HEK293 (cell line): ENCODE measurements at regions not wholly inside any gene's neighbourhood (a gene's known extent, or its start where the extent isn't known, plus 50 kb on each side); places are given as distances from the start of the nearest gene placed in this dataset.
A peak's percentile ranks its signal among the peaks of the same experiment; 100 is the strongest.

ENCODE experiments used
- CTCF ChIP-seq: fragments of 450-650 bp; formaldehyde crosslinking; IDR thresholded peaks from 2 replicates; pipeline ENCODE4 v1.5.1; 2016; ENCODE audit warnings: missing biosample characterization, missing genetic modification characterization
- HOXC10 ChIP-seq: sonication (generic); formaldehyde crosslinking; IDR thresholded peaks from 2 replicates; pipeline ENCODE4 v1.8.1; 2023; ENCODE audit warnings: mild to moderate bottlenecking, missing genetic modification reagents
- KLF8 ChIP-seq: fragments of 450-650 bp; formaldehyde crosslinking; IDR thresholded peaks from 2 replicates; pipeline ENCODE4 v1.5.1; 2016; ENCODE audit warnings: missing biosample characterization, missing genetic modification characterization
- WT1 ChIP-seq: fragments of 450-650 bp; formaldehyde crosslinking; IDR thresholded peaks from 2 replicates; pipeline ENCODE4 v1.5.1; 2016; ENCODE audit warnings: missing biosample characterization, missing genetic modification characterization
- ZNF169 ChIP-seq: fragments of 450-650 bp; formaldehyde crosslinking; IDR thresholded peaks from 2 replicates; pipeline ENCODE4 v1.5.1; 2016; ENCODE audit warnings: missing biosample characterization, missing genetic modification characterization
- ZNF274 ChIP-seq, 2 experiments: fragments of 200-500 bp in 1 of 2; fragments of 450-650 bp in 1 of 2; sonication (Bioruptor generic) in 1 of 2; formaldehyde crosslinking in 1 of 2; IDR thresholded peaks; 2 replicates each; pipeline versions ENCODE4 v1.5.1 to v1.6.1; 2014 to 2016; ENCODE audit warnings: borderline replicate concordance in 1 of 2, inconsistent platforms in 1 of 2, low read length in 1 of 2, missing biosample characterization in 1 of 2, missing genetic modification characterization in 1 of 2
- ZNF354C ChIP-seq: fragments of 450-650 bp; formaldehyde crosslinking; IDR thresholded peaks from 2 replicates; pipeline ENCODE4 v1.5.1; 2016; ENCODE audit warnings: missing biosample characterization, missing genetic modification characterization, low read depth, borderline replicate concordance

GRCh38 chr21:16377857-16378256 is 648.1 kb downstream of the USP25 start:
- TF ChIP-seq CTCF (tag by site-specific recombination), result no peak
- peak; percentile 70 for TF ChIP-seq WT1
- TF ChIP-seq HOXC10 (CRISPR knock-in tag), result no peak
- no peak for TF ChIP-seq ZNF274 (IDR thresholded peaks at IDR 0.05; ENCODE audit: low read length)
- TF ChIP-seq ZNF274 (tag by site-specific recombination; IDR thresholded peaks at IDR 0.05; ENCODE audit: borderline replicate concordance), result no peak
- TF ChIP-seq ZNF354C (tag by site-specific recombination), result no peak
- no peak for TF ChIP-seq ZNF169 (tag by site-specific recombination)
- no peak for TF ChIP-seq KLF8 (tag by site-specific recombination)
